ENCODE measurements at regions not wholly inside any gene's neighbourhood (a gene's known extent, or its start where the extent isn't known, plus 50 kb on each side); places are given as distances from the start of the nearest gene placed in this dataset.

DNA sequence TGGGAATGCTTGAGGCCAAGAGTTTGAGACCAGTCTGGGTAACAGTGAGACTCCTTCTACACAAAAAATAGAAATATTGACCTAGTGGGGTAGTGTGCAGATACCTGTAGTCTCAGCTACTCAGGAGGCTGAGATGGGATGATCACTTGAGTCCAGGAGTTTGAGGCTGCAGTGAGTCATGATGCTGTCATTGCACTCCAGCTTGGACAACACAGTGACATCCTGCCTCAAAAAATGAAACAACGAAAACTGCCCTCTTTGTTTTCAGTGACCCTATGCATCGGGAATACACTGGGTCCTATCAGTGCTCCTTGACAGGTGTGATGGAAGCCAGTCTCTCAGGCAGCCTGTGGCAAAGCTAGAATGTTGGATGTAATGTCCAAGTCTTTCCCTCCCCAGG lies 311.5 kb upstream of the OR4E1 start (continued):
- TF ChIP-seq, protein P1, sequence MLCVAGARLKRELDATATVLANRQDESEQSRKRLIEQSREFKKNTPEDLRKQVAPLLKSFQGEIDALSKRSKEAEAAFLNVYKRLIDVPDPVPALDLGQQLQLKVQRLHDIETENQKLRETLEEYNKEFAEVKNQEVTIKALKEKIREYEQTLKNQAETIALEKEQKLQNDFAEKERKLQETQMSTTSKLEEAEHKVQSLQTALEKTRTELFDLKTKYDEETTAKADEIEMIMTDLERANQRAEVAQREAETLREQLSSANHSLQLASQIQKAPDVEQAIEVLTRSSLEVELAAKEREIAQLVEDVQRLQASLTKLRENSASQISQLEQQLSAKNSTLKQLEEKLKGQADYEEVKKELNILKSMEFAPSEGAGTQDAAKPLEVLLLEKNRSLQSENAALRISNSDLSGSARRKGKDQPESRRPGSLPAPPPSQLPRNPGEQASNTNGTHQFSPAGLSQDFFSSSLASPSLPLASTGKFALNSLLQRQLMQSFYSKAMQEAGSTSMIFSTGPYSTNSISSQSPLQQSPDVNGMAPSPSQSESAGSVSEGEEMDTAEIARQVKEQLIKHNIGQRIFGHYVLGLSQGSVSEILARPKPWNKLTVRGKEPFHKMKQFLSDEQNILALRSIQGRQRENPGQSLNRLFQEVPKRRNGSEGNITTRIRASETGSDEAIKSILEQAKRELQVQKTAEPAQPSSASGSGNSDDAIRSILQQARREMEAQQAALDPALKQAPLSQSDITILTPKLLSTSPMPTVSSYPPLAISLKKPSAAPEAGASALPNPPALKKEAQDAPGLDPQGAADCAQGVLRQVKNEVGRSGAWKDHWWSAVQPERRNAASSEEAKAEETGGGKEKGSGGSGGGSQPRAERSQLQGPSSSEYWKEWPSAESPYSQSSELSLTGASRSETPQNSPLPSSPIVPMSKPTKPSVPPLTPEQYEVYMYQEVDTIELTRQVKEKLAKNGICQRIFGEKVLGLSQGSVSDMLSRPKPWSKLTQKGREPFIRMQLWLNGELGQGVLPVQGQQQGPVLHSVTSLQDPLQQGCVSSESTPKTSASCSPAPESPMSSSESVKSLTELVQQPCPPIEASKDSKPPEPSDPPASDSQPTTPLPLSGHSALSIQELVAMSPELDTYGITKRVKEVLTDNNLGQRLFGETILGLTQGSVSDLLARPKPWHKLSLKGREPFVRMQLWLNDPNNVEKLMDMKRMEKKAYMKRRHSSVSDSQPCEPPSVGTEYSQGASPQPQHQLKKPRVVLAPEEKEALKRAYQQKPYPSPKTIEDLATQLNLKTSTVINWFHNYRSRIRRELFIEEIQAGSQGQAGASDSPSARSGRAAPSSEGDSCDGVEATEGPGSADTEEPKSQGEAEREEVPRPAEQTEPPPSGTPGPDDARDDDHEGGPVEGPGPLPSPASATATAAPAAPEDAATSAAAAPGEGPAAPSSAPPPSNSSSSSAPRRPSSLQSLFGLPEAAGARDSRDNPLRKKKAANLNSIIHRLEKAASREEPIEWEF (IDR thresholded peaks at IDR 0.05; ENCODE audit: insufficient replicate concordance, low read depth, low read length): no peak
- TF ChIP-seq BACH1 (IDR thresholded peaks at IDR 0.05; ENCODE audit: borderline replicate concordance) (no peak), SMC3 (IDR thresholded peaks at IDR 0.05; ENCODE audit: borderline replicate concordance, low read length) (no peak), YY1 (IDR thresholded peaks at IDR 0.05; ENCODE audit: low read depth, low read length) (no peak), IKZF2 (IDR thresholded peaks at IDR 0.05) (no peak), GABPA (IDR thresholded peaks at IDR 0.05; ENCODE audit: low read depth) (no peak), CREM (IDR thresholded peaks at IDR 0.05; ENCODE audit: low read depth) (no peak), CHD1 (IDR thresholded peaks at IDR 0.05; ENCODE audit: low read depth, low read length) (no peak)
- TF ChIP-seq, protein P2, sequence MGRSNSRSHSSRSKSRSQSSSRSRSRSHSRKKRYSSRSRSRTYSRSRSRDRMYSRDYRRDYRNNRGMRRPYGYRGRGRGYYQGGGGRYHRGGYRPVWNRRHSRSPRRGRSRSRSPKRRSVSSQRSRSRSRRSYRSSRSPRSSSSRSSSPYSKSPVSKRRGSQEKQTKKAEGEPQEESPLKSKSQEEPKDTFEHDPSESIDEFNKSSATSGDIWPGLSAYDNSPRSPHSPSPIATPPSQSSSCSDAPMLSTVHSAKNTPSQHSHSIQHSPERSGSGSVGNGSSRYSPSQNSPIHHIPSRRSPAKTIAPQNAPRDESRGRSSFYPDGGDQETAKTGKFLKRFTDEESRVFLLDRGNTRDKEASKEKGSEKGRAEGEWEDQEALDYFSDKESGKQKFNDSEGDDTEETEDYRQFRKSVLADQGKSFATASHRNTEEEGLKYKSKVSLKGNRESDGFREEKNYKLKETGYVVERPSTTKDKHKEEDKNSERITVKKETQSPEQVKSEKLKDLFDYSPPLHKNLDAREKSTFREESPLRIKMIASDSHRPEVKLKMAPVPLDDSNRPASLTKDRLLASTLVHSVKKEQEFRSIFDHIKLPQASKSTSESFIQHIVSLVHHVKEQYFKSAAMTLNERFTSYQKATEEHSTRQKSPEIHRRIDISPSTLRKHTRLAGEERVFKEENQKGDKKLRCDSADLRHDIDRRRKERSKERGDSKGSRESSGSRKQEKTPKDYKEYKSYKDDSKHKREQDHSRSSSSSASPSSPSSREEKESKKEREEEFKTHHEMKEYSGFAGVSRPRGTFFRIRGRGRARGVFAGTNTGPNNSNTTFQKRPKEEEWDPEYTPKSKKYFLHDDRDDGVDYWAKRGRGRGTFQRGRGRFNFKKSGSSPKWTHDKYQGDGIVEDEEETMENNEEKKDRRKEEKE (IDR thresholded peaks at IDR 0.05): no peak
- TF ChIP-seq, protein P3, sequence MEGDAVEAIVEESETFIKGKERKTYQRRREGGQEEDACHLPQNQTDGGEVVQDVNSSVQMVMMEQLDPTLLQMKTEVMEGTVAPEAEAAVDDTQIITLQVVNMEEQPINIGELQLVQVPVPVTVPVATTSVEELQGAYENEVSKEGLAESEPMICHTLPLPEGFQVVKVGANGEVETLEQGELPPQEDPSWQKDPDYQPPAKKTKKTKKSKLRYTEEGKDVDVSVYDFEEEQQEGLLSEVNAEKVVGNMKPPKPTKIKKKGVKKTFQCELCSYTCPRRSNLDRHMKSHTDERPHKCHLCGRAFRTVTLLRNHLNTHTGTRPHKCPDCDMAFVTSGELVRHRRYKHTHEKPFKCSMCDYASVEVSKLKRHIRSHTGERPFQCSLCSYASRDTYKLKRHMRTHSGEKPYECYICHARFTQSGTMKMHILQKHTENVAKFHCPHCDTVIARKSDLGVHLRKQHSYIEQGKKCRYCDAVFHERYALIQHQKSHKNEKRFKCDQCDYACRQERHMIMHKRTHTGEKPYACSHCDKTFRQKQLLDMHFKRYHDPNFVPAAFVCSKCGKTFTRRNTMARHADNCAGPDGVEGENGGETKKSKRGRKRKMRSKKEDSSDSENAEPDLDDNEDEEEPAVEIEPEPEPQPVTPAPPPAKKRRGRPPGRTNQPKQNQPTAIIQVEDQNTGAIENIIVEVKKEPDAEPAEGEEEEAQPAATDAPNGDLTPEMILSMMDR (IDR thresholded peaks at IDR 0.05 in 2 of 3, conservative IDR thresholded peaks at IDR 0.05 in 1 of 3; ENCODE audit: control insufficient read depth in 2 of 3, extremely low read depth in 1 of 3, insufficient read depth in 1 of 3, low read depth in 3 of 3, low read length in 3 of 3): no peak
